ENCODE measurements at regions not wholly inside any gene's neighbourhood (a gene's known extent, or its start where the extent isn't known, plus 50 kb on each side); places are given as distances from the start of the nearest gene placed in this dataset.

- H4K91ac ChIP-seq (ENCODE audit: low read depth, low read length, poor library complexity) = no peak overlapping the region
- no peak overlapping the region for H3K4ac ChIP-seq (ENCODE audit: low read length)
- no peak overlapping the region for H2BK12ac ChIP-seq (ENCODE audit: low read length)
- H3K4me2 ChIP-seq (ENCODE audit: insufficient read depth, low read length, poor library complexity, severe bottlenecking) = no peak overlapping the region
- no peaks in the 10 kb centered on the region for H3K79me1 ChIP-seq (ENCODE audit: low read depth, low read length)
- no peaks in the 10 kb centered on the region for H3K27me3 ChIP-seq (ENCODE audit: control insufficient read depth in 3 of 3, insufficient read depth in 3 of 3, low read depth in 1 of 3, low read length in 3 of 3)
- H3K4me1 ChIP-seq (ENCODE audit: control insufficient read depth in 2 of 2, insufficient read depth in 1 of 2, low read depth in 1 of 2, low read length in 2 of 2) = peaks cover 2% of the 10 kb centered on the region in 2 donors
- H3K27ac ChIP-seq (replicated peaks; ENCODE audit: low read length) = no peak overlapping the region
- no peak overlapping the region for H3K4me3 ChIP-seq (ENCODE audit: low read length in 2 of 2)
- H4K8ac ChIP-seq (ENCODE audit: low read depth, low read length) = no peak overlapping the region
- H3K14ac ChIP-seq (ENCODE audit: low read length) = no peak overlapping the region
- H3K36me3 ChIP-seq (replicated peaks in 1 of 2; ENCODE audit: control insufficient read depth in 2 of 2, insufficient read depth in 2 of 2, low read length in 2 of 2) = no peaks in the 10 kb centered on the region
- no peaks in the 10 kb centered on the region for H3K9me3 ChIP-seq (replicated peaks in 1 of 2; ENCODE audit: control insufficient read depth in 2 of 2, insufficient read depth in 1 of 2, low read depth in 1 of 2, low read length in 2 of 2)
- no peak overlapping the region for H2BK120ac ChIP-seq (ENCODE audit: low read depth, low read length)
- no peak overlapping the region for H3K23ac ChIP-seq (ENCODE audit: low read depth, low read length, poor library complexity)
- no peak overlapping the region for H3K18ac ChIP-seq (ENCODE audit: low read length)
- H2BK15ac ChIP-seq (ENCODE audit: low read length) = no peak overlapping the region
- H2BK5ac ChIP-seq (ENCODE audit: low read length) = no peak overlapping the region
- no peak overlapping the region for H3K9ac ChIP-seq (ENCODE audit: low read depth, low read length, poor library complexity)
- no CpG with 5 or more reads among the region's 3 CpGs for WGBS, 2 donors (ENCODE audit: extremely low coverage in 2 of 2, insufficient read length in 2 of 2, insufficient replicate concordance in 1 of 2)
- no peak overlapping the region for H2AFZ ChIP-seq (ENCODE audit: low read length)
- H2AK5ac ChIP-seq (ENCODE audit: low read depth, low read length) = no peak overlapping the region
- DNase-seq (ENCODE audit: low spot score) = no peak
Measured at GRCh38 chr4:137762591-137762990, 230.3 kb upstream of the PCDH18 start.

DNA sequence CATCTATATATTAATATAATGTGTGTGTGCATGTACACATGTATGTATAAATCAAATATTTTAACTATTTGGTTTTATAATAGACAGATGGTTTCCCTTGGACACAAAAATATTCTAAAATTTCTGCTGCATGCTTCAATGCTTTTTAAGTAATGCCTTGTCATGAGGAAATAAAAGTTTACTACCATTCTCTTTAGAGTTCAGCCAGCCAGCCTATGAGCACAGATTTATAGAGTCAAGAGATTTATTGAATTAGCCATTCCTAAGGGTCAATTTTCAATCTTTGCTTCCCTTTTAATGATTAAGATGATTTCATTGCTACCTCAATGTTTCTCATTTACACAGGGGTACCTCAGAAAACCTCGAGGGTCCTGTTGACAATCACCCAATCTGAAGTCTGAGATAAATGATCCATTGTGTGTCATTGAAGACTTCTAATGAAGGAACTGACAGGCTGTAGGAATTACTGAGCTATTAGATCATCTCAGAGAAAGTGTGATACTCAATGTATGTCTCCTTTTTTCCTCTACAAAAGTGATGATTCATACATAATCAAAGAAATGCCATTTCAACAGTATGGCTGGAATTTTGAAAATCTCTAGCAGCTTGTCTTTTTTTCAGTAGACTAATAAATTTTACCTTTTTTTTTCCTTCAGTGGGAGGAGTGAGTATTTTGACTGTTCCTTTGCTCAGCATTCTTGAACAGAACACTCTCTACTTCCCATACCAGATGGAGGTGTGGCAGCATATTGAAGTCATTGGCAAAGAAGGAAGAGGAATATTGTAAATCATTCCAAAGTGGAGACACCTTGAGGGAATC is 222.6 kb upstream of the PCDH18 start:
- no peak overlapping the region for H3K18ac ChIP-seq (ENCODE audit: low read length)

GRCh38 chr4:137749466-137749865 is 217.2 kb upstream of the PCDH18 start:
- DNase-seq (ENCODE audit: low spot score) = no peak
- Histone ChIP-seq H3K4me3 (ENCODE audit: low read length in 2 of 2) (no peak overlapping the region), H3K9ac (ENCODE audit: low read depth, low read length, poor library complexity) (no peak overlapping the region), H3K23ac (ENCODE audit: low read depth, low read length, poor library complexity) (no peak overlapping the region), H2AK5ac (ENCODE audit: low read depth, low read length) (no peak overlapping the region), H3K27me3 (ENCODE audit: control insufficient read depth in 3 of 3, insufficient read depth in 3 of 3, low read depth in 1 of 3, low read length in 3 of 3) (no peaks in the 10 kb centered on the region), H2BK5ac (ENCODE audit: low read length) (no peak overlapping the region), H3K9me3 (replicated peaks in 1 of 2; ENCODE audit: control insufficient read depth in 2 of 2, insufficient read depth in 1 of 2, low read depth in 1 of 2, low read length in 2 of 2) (no peaks in the 10 kb centered on the region), H3K4ac (ENCODE audit: low read length) (no peak overlapping the region), H2BK120ac (ENCODE audit: low read depth, low read length) (no peak overlapping the region), H2BK12ac (ENCODE audit: low read length) (no peak overlapping the region), H4K91ac (ENCODE audit: low read depth, low read length, poor library complexity) (no peak overlapping the region), H2BK15ac (ENCODE audit: low read length) (no peak overlapping the region), H3K4me2 (ENCODE audit: insufficient read depth, low read length, poor library complexity, severe bottlenecking) (no peak overlapping the region), H2AFZ (ENCODE audit: low read length) (no peak overlapping the region), H3K27ac (replicated peaks; ENCODE audit: low read length) (no peak overlapping the region), H3K36me3 (replicated peaks in 1 of 2; ENCODE audit: control insufficient read depth in 2 of 2, insufficient read depth in 2 of 2, low read length in 2 of 2) (no peaks in the 10 kb centered on the region), H3K14ac (ENCODE audit: low read length) (no peak overlapping the region), H3K4me1 (ENCODE audit: control insufficient read depth in 2 of 2, insufficient read depth in 1 of 2, low read depth in 1 of 2, low read length in 2 of 2) (no peaks in the 10 kb centered on the region), H3K18ac (ENCODE audit: low read length) (no peak overlapping the region), H3K79me1 (ENCODE audit: low read depth, low read length) (no peaks in the 10 kb centered on the region), H4K8ac (ENCODE audit: low read depth, low read length) (no peak overlapping the region)

More for the DNA sequence above, 222.6 kb upstream of the PCDH18 start:
- Histone ChIP-seq H2BK5ac (ENCODE audit: low read length) (no peak overlapping the region), H2AK5ac (ENCODE audit: low read depth, low read length) (no peak overlapping the region), H3K36me3 (replicated peaks in 1 of 2; ENCODE audit: control insufficient read depth in 2 of 2, insufficient read depth in 2 of 2, low read length in 2 of 2) (no peaks in the 10 kb centered on the region), H3K14ac (ENCODE audit: low read length) (no peak overlapping the region), H3K4me3 (ENCODE audit: low read length in 2 of 2) (no peak overlapping the region), H3K27me3 (ENCODE audit: control insufficient read depth in 3 of 3, insufficient read depth in 3 of 3, low read depth in 1 of 3, low read length in 3 of 3) (no peaks in the 10 kb centered on the region), H3K23ac (ENCODE audit: low read depth, low read length, poor library complexity) (no peak overlapping the region), H4K8ac (ENCODE audit: low read depth, low read length) (no peak overlapping the region), H2BK12ac (ENCODE audit: low read length) (no peak overlapping the region), H3K9ac (ENCODE audit: low read depth, low read length, poor library complexity) (no peak overlapping the region), H3K27ac (replicated peaks; ENCODE audit: low read length) (no peak overlapping the region), H3K4me2 (ENCODE audit: insufficient read depth, low read length, poor library complexity, severe bottlenecking) (no peak overlapping the region), H4K91ac (ENCODE audit: low read depth, low read length, poor library complexity) (no peak overlapping the region), H3K9me3 (replicated peaks in 1 of 2; ENCODE audit: control insufficient read depth in 2 of 2, insufficient read depth in 1 of 2, low read depth in 1 of 2, low read length in 2 of 2) (no peaks in the 10 kb centered on the region), H2AFZ (ENCODE audit: low read length) (peak overlapping the region; percentile 56), H3K4me1 (ENCODE audit: control insufficient read depth in 2 of 2, insufficient read depth in 1 of 2, low read depth in 1 of 2, low read length in 2 of 2) (peaks cover 2% of the 10 kb centered on the region in 2 donors), H3K4ac (ENCODE audit: low read length) (no peak overlapping the region), H2BK120ac (ENCODE audit: low read depth, low read length) (no peak overlapping the region), H3K79me1 (ENCODE audit: low read depth, low read length) (no peaks in the 10 kb centered on the region), H2BK15ac (ENCODE audit: low read length) (no peak overlapping the region)
- DNase-seq (ENCODE audit: low spot score) = no peak
- WGBS, 2 donors (ENCODE audit: extremely low coverage in 2 of 2, insufficient read length in 2 of 2, insufficient replicate concordance in 1 of 2) = no CpG with 5 or more reads among the region's 1 CpG

DNA sequence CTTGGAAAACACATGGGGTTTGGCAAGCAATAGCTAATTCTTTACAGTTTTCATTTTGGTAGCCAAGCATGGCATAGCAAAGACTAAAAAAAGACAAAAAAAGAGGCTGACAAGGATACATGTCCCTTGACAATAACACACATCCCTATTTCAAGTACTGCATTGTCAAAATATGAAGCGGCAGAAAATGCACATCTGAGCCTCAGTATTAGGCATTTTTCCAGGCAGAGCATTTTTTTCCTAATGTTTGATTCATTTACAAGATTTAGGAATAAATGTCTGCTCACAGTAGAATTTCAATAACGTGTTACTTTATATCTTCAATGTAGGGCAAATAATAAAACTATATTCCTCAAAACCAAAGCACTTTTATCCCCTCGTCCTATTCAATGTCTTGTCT is 216.3 kb upstream of the PCDH18 start:
- H3K14ac ChIP-seq (ENCODE audit: low read length) = no peak overlapping the region
- H3K4ac ChIP-seq (ENCODE audit: low read length) = no peak overlapping the region
- no peak overlapping the region for H2BK5ac ChIP-seq (ENCODE audit: low read length)
- H2BK12ac ChIP-seq (ENCODE audit: low read length) = no peak overlapping the region
- no peak overlapping the region for H2BK15ac ChIP-seq (ENCODE audit: low read length)
- H2BK120ac ChIP-seq (ENCODE audit: low read depth, low read length) = no peak overlapping the region
- no peaks in the 10 kb centered on the region for H3K4me1 ChIP-seq (ENCODE audit: control insufficient read depth in 2 of 2, insufficient read depth in 1 of 2, low read depth in 1 of 2, low read length in 2 of 2)
- H3K27me3 ChIP-seq (ENCODE audit: control insufficient read depth in 3 of 3, insufficient read depth in 3 of 3, low read depth in 1 of 3, low read length in 3 of 3) = no peaks in the 10 kb centered on the region
- H3K18ac ChIP-seq (ENCODE audit: low read length) = no peak overlapping the region
- no peak for DNase-seq (ENCODE audit: low spot score)
- no peak overlapping the region for H3K4me3 ChIP-seq (ENCODE audit: low read length in 2 of 2)
- no peaks in the 10 kb centered on the region for H3K79me1 ChIP-seq (ENCODE audit: low read depth, low read length)
- no peak overlapping the region for H2AK5ac ChIP-seq (ENCODE audit: low read depth, low read length)
- H2AFZ ChIP-seq (ENCODE audit: low read length) = no peak overlapping the region
- no peak overlapping the region for H3K4me2 ChIP-seq (ENCODE audit: insufficient read depth, low read length, poor library complexity, severe bottlenecking)
- H3K23ac ChIP-seq (ENCODE audit: low read depth, low read length, poor library complexity) = no peak overlapping the region
- H3K36me3 ChIP-seq (replicated peaks in 1 of 2; ENCODE audit: control insufficient read depth in 2 of 2, insufficient read depth in 2 of 2, low read length in 2 of 2) = no peaks in the 10 kb centered on the region
- H3K9ac ChIP-seq (ENCODE audit: low read depth, low read length, poor library complexity) = no peak overlapping the region
- H4K91ac ChIP-seq (ENCODE audit: low read depth, low read length, poor library complexity) = no peak overlapping the region
- H3K9me3 ChIP-seq (replicated peaks in 1 of 2; ENCODE audit: control insufficient read depth in 2 of 2, insufficient read depth in 1 of 2, low read depth in 1 of 2, low read length in 2 of 2) = no peaks in the 10 kb centered on the region
- WGBS, 2 donors (ENCODE audit: extremely low coverage in 2 of 2, insufficient read length in 2 of 2, insufficient replicate concordance in 1 of 2) = no CpG with 5 or more reads among the region's 3 CpGs
- no peak overlapping the region for H4K8ac ChIP-seq (ENCODE audit: low read depth, low read length)
- no peak overlapping the region for H3K27ac ChIP-seq (replicated peaks; ENCODE audit: low read length)

All from neuronal stem cell (in vitro differentiated cells).